ENCODE measurements at regions not wholly inside any gene's neighbourhood (a gene's known extent, or its start where the extent isn't known, plus 50 kb on each side); places are given as distances from the start of the nearest gene placed in this dataset.

- H3K4me3 ChIP-seq (replicated peaks in 1 of 3; ENCODE audit: low read depth in 2 of 3, low read length in 3 of 3) = no peak overlapping the region
- H3K4me2 ChIP-seq (replicated peaks; ENCODE audit: extremely low read depth, low read length, poor library complexity, severe bottlenecking) = no peak overlapping the region
- H3K9ac ChIP-seq (ENCODE audit: insufficient read depth, low read length, poor library complexity, severe bottlenecking) = no peak overlapping the region
- WGBS (ENCODE audit: insufficient coverage) = no CpG with 5 or more reads among the region's 1 CpG
- no peaks in the 10 kb centered on the region for H3K4me1 Mint-ChIP-seq
- DNase-seq = no peak
- no peaks in the 10 kb centered on the region for H3K36me3 Mint-ChIP-seq
- no peak overlapping the region for H3K27ac ChIP-seq (ENCODE audit: low read depth in 1 of 2, low read length in 2 of 2)
- TF ChIP-seq CTCF (IDR thresholded peaks at IDR 0.05) = no peak
- intact Hi-C loops (cut with micrococcal nuclease) = no loop called here
- no peaks in the 10 kb centered on the region for H3K4me1 ChIP-seq (ENCODE audit: control insufficient read depth in 1 of 2, insufficient read depth in 2 of 2, low read length in 2 of 2)
- no peak overlapping the region for H3K27ac Mint-ChIP-seq
- no peaks in the 10 kb centered on the region for H3K27me3 ChIP-seq (ENCODE audit: control insufficient read depth in 2 of 2, insufficient read depth in 2 of 2, low read length in 2 of 2)
- H3K4me3 Mint-ChIP-seq = no peak overlapping the region
- H3K9me3 Mint-ChIP-seq = peaks cover 0 to 6% (median 0%) of the 10 kb centered on the region in 7 donors
- H2AFZ ChIP-seq (ENCODE audit: insufficient read depth, low read depth, low read length, poor library complexity, severe bottlenecking) = no peak overlapping the region
- no peaks in the 10 kb centered on the region for H3K9me3 ChIP-seq (replicated peaks in 1 of 2; ENCODE audit: control insufficient read depth in 1 of 2, insufficient read depth in 1 of 2, low read length in 2 of 2)
- H3K27me3 Mint-ChIP-seq (ENCODE audit: low read depth in 3 of 3) = no peaks in the 10 kb centered on the region
- H4K20me1 ChIP-seq (ENCODE audit: insufficient read depth, low read length) = no peaks in the 10 kb centered on the region
- H3K79me2 ChIP-seq (ENCODE audit: insufficient read depth, low read length) = no peaks in the 10 kb centered on the region
- H3K36me3 ChIP-seq (replicated peaks in 1 of 2; ENCODE audit: control insufficient read depth in 1 of 2, insufficient read depth in 2 of 2, low read length in 2 of 2) = no peaks in the 10 kb centered on the region
Observed at GRCh38 chr20:17010181-17010580, 216.7 kb upstream of the PCSK2 start.

- no peaks in the 10 kb centered on the region for H3K27me3 Mint-ChIP-seq (ENCODE audit: low read depth in 3 of 3)
- 100% methylated on average over 1 of the region's 7 CpGs for WGBS (ENCODE audit: insufficient coverage)
- Histone ChIP-seq H2AFZ (ENCODE audit: insufficient read depth, low read depth, low read length, poor library complexity, severe bottlenecking) (no peak overlapping the region), H3K27me3 (ENCODE audit: control insufficient read depth in 2 of 2, insufficient read depth in 2 of 2, low read length in 2 of 2) (no peaks in the 10 kb centered on the region), H3K79me2 (ENCODE audit: insufficient read depth, low read length) (no peaks in the 10 kb centered on the region), H3K27ac (ENCODE audit: low read depth in 1 of 2, low read length in 2 of 2) (no peak overlapping the region), H3K4me1 (ENCODE audit: control insufficient read depth in 1 of 2, insufficient read depth in 2 of 2, low read length in 2 of 2) (no peaks in the 10 kb centered on the region), H3K9ac (ENCODE audit: insufficient read depth, low read length, poor library complexity, severe bottlenecking) (no peak overlapping the region), H3K9me3 (replicated peaks in 1 of 2; ENCODE audit: control insufficient read depth in 1 of 2, insufficient read depth in 1 of 2, low read length in 2 of 2) (no peaks in the 10 kb centered on the region), H3K36me3 (replicated peaks in 1 of 2; ENCODE audit: control insufficient read depth in 1 of 2, insufficient read depth in 2 of 2, low read length in 2 of 2) (no peaks in the 10 kb centered on the region), H3K4me3 (replicated peaks in 1 of 3; ENCODE audit: low read depth in 2 of 3, low read length in 3 of 3) (no peak overlapping the region), H4K20me1 (ENCODE audit: insufficient read depth, low read length) (no peaks in the 10 kb centered on the region), H3K4me2 (replicated peaks; ENCODE audit: extremely low read depth, low read length, poor library complexity, severe bottlenecking) (no peak overlapping the region)
- H3K27ac Mint-ChIP-seq = no peak overlapping the region
- H3K9me3 Mint-ChIP-seq = peaks cover 0 to 3% (median 0%) of the 10 kb centered on the region in 7 donors
- no peaks in the 10 kb centered on the region for H3K36me3 Mint-ChIP-seq
- intact Hi-C loops (cut with micrococcal nuclease) = no loop called here
- no peak for TF ChIP-seq CTCF (IDR thresholded peaks at IDR 0.05)
- DNase-seq = no peak
- H3K4me3 Mint-ChIP-seq = no peak overlapping the region
- H3K4me1 Mint-ChIP-seq = no peaks in the 10 kb centered on the region
Observed at GRCh38 chr20:17012546-17013226, 214.2 kb upstream of the PCSK2 start.

Data from CD14-positive monocyte (primary cell).